ENCODE measurements at regions not wholly inside any gene's neighbourhood (a gene's known extent, or its start where the extent isn't known, plus 50 kb on each side); places are given as distances from the start of the nearest gene placed in this dataset.
A peak's percentile ranks its signal among the peaks of the same experiment; 100 is the strongest.
"Not testable (repeated sequence)": the region's sequence is repeated elsewhere in the genome, so short reads cannot be mapped to it uniquely, and the experiment has no call there.

- Histone ChIP-seq H3K27ac (no peak overlapping the region), H3K36me3 (no peaks in the 10 kb centered on the region), H3K4me3 (no peak overlapping the region), H3K4me1 (no peaks in the 10 kb centered on the region), H3K9me3 (no peaks in the 10 kb centered on the region), H3K27me3 (no peaks in the 10 kb centered on the region)
- no peak for DNase-seq
- TF ChIP-seq EP300 (IDR thresholded peaks at IDR 0.05; ENCODE audit: low read depth) (no peak), CTCF (IDR thresholded peaks at IDR 0.05) (no peak), POLR2AphosphoS5 (IDR thresholded peaks at IDR 0.05) (no peak), POLR2A (IDR thresholded peaks at IDR 0.05) (no peak)
- in situ Hi-C loops (cut with MboI; ENCODE audit: low pct_ligation_motif_present in 1 of 4, low pct_unique_long_range_greater_than_20kb in 1 of 4, low sequenced_read_pairs in 3 of 4) (no loop called here), intact Hi-C loops (cut with DNase I; ENCODE audit: low total_unique reads) (no loop called here)
These were observed 588.2 kb upstream of the NRSN1 start for GRCh38 chr6:23537828-23538227.

- no peaks in the 10 kb centered on the region for H3K36me3 ChIP-seq
- no peaks in the 10 kb centered on the region for H3K9me3 ChIP-seq
- peak in 4 of 5 experiments; percentile 26 to 36 (median 34) for TF ChIP-seq CTCF (IDR thresholded peaks at IDR 0.05)
- no peak for TF ChIP-seq POLR2A (IDR thresholded peaks at IDR 0.05)
- no peak for TF ChIP-seq EP300 (IDR thresholded peaks at IDR 0.05; ENCODE audit: low read depth)
- TF ChIP-seq POLR2AphosphoS5 (IDR thresholded peaks at IDR 0.05): no peak
- in situ Hi-C loops (cut with MboI; ENCODE audit: low pct_ligation_motif_present in 1 of 4, low pct_unique_long_range_greater_than_20kb in 1 of 4, low sequenced_read_pairs in 3 of 4): no loop called here
- H3K27ac ChIP-seq: no peak overlapping the region
- intact Hi-C loops (cut with DNase I; ENCODE audit: low total_unique reads): no loop called here
- H3K27me3 ChIP-seq: no peaks in the 10 kb centered on the region
- H3K4me3 ChIP-seq: no peak overlapping the region
- no peak for DNase-seq
- no peaks in the 10 kb centered on the region for H3K4me1 ChIP-seq
- 22 to 79% methylated on average over 1 of the region's 1 CpG for WGBS, 2 donors (ENCODE audit: low coverage in 1 of 2)
These were observed 578.2 kb upstream of the NRSN1 start for GRCh38 chr6:23547851-23548250.

- H3K4me1 ChIP-seq; in situ Hi-C loops (cut with MboI; ENCODE audit: low pct_ligation_motif_present in 1 of 4, low pct_unique_long_range_greater_than_20kb in 1 of 4, low sequenced_read_pairs in 3 of 4); H3K27me3 ChIP-seq; H3K9me3 ChIP-seq; H3K4me3 ChIP-seq; intact Hi-C loops (cut with DNase I; ENCODE audit: low total_unique reads); DNase-seq; H3K36me3 ChIP-seq; H3K27ac ChIP-seq: not testable (repeated sequence)
- 83 to 88% methylated on average over 1 of the region's 1 CpG for WGBS, 2 donors (ENCODE audit: low coverage in 1 of 2)
These were observed 571.1 kb upstream of the NRSN1 start for GRCh38 chr6:23554953-23555352.

- in situ Hi-C loops (cut with MboI; ENCODE audit: low pct_ligation_motif_present in 1 of 4, low pct_unique_long_range_greater_than_20kb in 1 of 4, low sequenced_read_pairs in 3 of 4) (no loop called here), intact Hi-C loops (cut with DNase I; ENCODE audit: low total_unique reads) (no loop called here)
- 33 to 41% methylated on average over 6 to 9 of the region's 9 CpGs for WGBS, 2 donors (ENCODE audit: low coverage in 1 of 2)
- peak; percentile 68 for DNase-seq
- Histone ChIP-seq H3K9me3 (peaks cover 6 to 7% of the 10 kb centered on the region in 2 donors), H3K4me1 (peaks cover 0 to 16% (median 12%) of the 10 kb centered on the region in 4 donors), H3K27me3 (no peaks in the 10 kb centered on the region), H3K36me3 (no peaks in the 10 kb centered on the region), H3K27ac (peak overlapping the region; percentile 4 to 34 (median 8)), H3K4me3 (no peak overlapping the region)
- TF ChIP-seq POLR2A (IDR thresholded peaks at IDR 0.05) (no peak), POLR2AphosphoS5 (IDR thresholded peaks at IDR 0.05) (peak in 1 of 3 donors; percentile 46), CTCF (IDR thresholded peaks at IDR 0.05) (no peak), EP300 (IDR thresholded peaks at IDR 0.05; ENCODE audit: low read depth) (no peak)
These were observed 566.2 kb upstream of the NRSN1 start for GRCh38 chr6:23559587-23560343.

- Histone ChIP-seq H3K4me3 (no peak overlapping the region), H3K36me3 (no peaks in the 10 kb centered on the region), H3K27ac (no peak overlapping the region), H3K9me3 (peaks cover 6 to 7% of the 10 kb centered on the region in 2 donors), H3K4me1 (peaks cover 0 to 16% (median 12%) of the 10 kb centered on the region in 4 donors), H3K27me3 (no peaks in the 10 kb centered on the region)
- DNase-seq: no peak
- in situ Hi-C loops (cut with MboI; ENCODE audit: low pct_ligation_motif_present in 1 of 4, low pct_unique_long_range_greater_than_20kb in 1 of 4, low sequenced_read_pairs in 3 of 4) (no loop called here), intact Hi-C loops (cut with DNase I; ENCODE audit: low total_unique reads) (no loop called here)
- WGBS, 2 donors (ENCODE audit: low coverage in 1 of 2): 90% methylated on average over 1 of the region's 1 CpG; no CpG with 5 or more reads in 1 of the 2 donors
- TF ChIP-seq POLR2AphosphoS5 (IDR thresholded peaks at IDR 0.05) (no peak), EP300 (IDR thresholded peaks at IDR 0.05; ENCODE audit: low read depth) (no peak), POLR2A (IDR thresholded peaks at IDR 0.05) (no peak), CTCF (IDR thresholded peaks at IDR 0.05) (no peak)
These were observed 564.3 kb upstream of the NRSN1 start for GRCh38 chr6:23561732-23562131.

Measured in transverse colon (tissue), 4 donors.